SU-DHL-6 (cell line): ENCODE measurements at regions not wholly inside any gene's neighbourhood (a gene's known extent, or its start where the extent isn't known, plus 50 kb on each side); places are given as distances from the start of the nearest gene placed in this dataset.
A peak's percentile ranks its signal among the peaks of the same experiment; 100 is the strongest.

ENCODE experiments used
- H2AFZ ChIP-seq: fragments of 200-600 bp; sonication (generic); 2 replicates; pipeline ENCODE4 v1.6.1; 2014; ENCODE audit warnings: low read depth, mild to moderate bottlenecking, moderate library complexity, mixed read lengths, antibody characterized with exemption, low read length; ENCODE audit not compliant: severe bottlenecking
- H3F3A ChIP-seq: fragments of 200-600 bp; shearing (Covaris generic); 2 replicates; pipeline ENCODE4 v1.6.0; 2016; ENCODE audit warnings: antibody characterized with exemption, mild to moderate bottlenecking; ENCODE audit not compliant: insufficient read depth
- H3K27ac ChIP-seq: fragments of 200-600 bp; sonication (generic); 2 replicates; pipeline ENCODE4 v1.5.1; 2016; ENCODE audit warnings: low read depth, mild to moderate bottlenecking, low read length, moderate library complexity, mixed read lengths
- H3K27me3 ChIP-seq: fragments of 200-600 bp; sonication (generic), shearing (Covaris generic); 2 replicates; pipeline ENCODE4 v1.6.0; 2014; ENCODE audit warnings: mild to moderate bottlenecking, low read length
- H3K36me3 ChIP-seq: fragments of 200-600 bp; sonication (generic); 2 replicates; pipeline ENCODE4 v1.6.1; 2014; ENCODE audit warnings: mild to moderate bottlenecking, low read length, mixed read lengths
- H3K4me2 ChIP-seq: fragments of 300-600, 200-600 bp; shearing (Covaris generic), sonication (generic); 2 replicates; pipeline ENCODE4 v1.6.0; 2014; ENCODE audit warnings: low read length, low read depth, mild to moderate bottlenecking; ENCODE audit not compliant: poor library complexity, severe bottlenecking
- H3K4me3 ChIP-seq: fragments of 200-600 bp; sonication (generic); 2 replicates; pipeline ENCODE4 v1.5.1; 2014; ENCODE audit warnings: antibody characterized with exemption, low read length, mild to moderate bottlenecking, mixed read lengths; ENCODE audit not compliant: insufficient read depth, poor library complexity, severe bottlenecking
- H3K79me2 ChIP-seq: fragments of 200-600 bp; sonication (generic); 2 replicates; pipeline ENCODE4 v1.6.1; 2014; ENCODE audit warnings: mild to moderate bottlenecking, low read length, moderate library complexity; ENCODE audit not compliant: insufficient read depth
- H3K9ac ChIP-seq: fragments of 200-600 bp; sonication (generic); 2 replicates; pipeline ENCODE4 v1.7.0; 2014; ENCODE audit warnings: mild to moderate bottlenecking, low read length
- H3K9me2 ChIP-seq: fragments of 200-600 bp; sonication (generic); replicated peaks from 2 replicates; pipeline ENCODE4 v1.6.1; 2014; ENCODE audit warnings: low read length; ENCODE audit not compliant: insufficient read depth
- H3K9me3 ChIP-seq: fragments of 200-600 bp; sonication (generic); 2 replicates; pipeline ENCODE4 v1.6.1; 2014; ENCODE audit warnings: low read length, mixed read lengths; ENCODE audit not compliant: insufficient read depth
- H4K20me1 ChIP-seq: fragments of 200-600 bp; sonication (generic); 2 replicates; pipeline ENCODE4 v1.6.1; 2014; ENCODE audit warnings: low read depth, mild to moderate bottlenecking, antibody characterized with exemption, low read length, moderate library complexity, mixed read lengths
- CTCF ChIP-seq: fragments of 200-600 bp; sonication (generic); IDR thresholded peaks from one replicate; pipeline ENCODE4 v1.5.1; 2017; ENCODE audit warnings: antibody characterized with exemption, mild to moderate bottlenecking, low read length, moderate library complexity; ENCODE audit not compliant: insufficient read depth, poor library complexity, severe bottlenecking
- EZH2phosphoT487 ChIP-seq: fragments of 200-600 bp; sonication (generic), shearing (Covaris generic); conservative IDR thresholded peaks from 2 replicates; pipeline ENCODE4 v1.6.1; 2018; ENCODE audit warnings: mild to moderate bottlenecking, antibody characterized with exemption, low read length, moderate library complexity, mixed read lengths

- H3K79me2 ChIP-seq, result no peaks in the 10 kb centered on the region
- no peaks in the 10 kb centered on the region for H3K27me3 ChIP-seq
- peak; percentile 49 for TF ChIP-seq CTCF
- no peak for TF ChIP-seq EZH2phosphoT487
- H3K4me3 ChIP-seq, result no peak overlapping the region
- no peaks in the 10 kb centered on the region for H3F3A ChIP-seq
- no peaks in the 10 kb centered on the region for H3K36me3 ChIP-seq
- no peaks in the 10 kb centered on the region for H3K9me2 ChIP-seq
- no peaks in the 10 kb centered on the region for H3K9me3 ChIP-seq
- no peak overlapping the region for H3K4me2 ChIP-seq
- no peaks in the 10 kb centered on the region for H4K20me1 ChIP-seq
- H3K9ac ChIP-seq, result no peak overlapping the region
- no peak overlapping the region for H2AFZ ChIP-seq
- no peak overlapping the region for H3K27ac ChIP-seq
Measured at GRCh38 chr15:97745481-97746071, 214.9 kb upstream of the ARRDC4 start.

GRCh38 chr15:97747342-97747741 is 213.2 kb upstream of the ARRDC4 start:
- H3K27ac ChIP-seq, result no peak overlapping the region
- TF ChIP-seq EZH2phosphoT487 (no peak), CTCF (no peak)
- H3K9me3 ChIP-seq, result no peaks in the 10 kb centered on the region
- no peaks in the 10 kb centered on the region for H3F3A ChIP-seq
- H3K27me3 ChIP-seq, result no peaks in the 10 kb centered on the region
- H3K4me3 ChIP-seq, result no peak overlapping the region
- H3K4me2 ChIP-seq, result no peak overlapping the region
- H3K9ac ChIP-seq, result no peak overlapping the region
- no peaks in the 10 kb centered on the region for H3K79me2 ChIP-seq
- H3K36me3 ChIP-seq, result no peaks in the 10 kb centered on the region
- no peak overlapping the region for H2AFZ ChIP-seq
- no peaks in the 10 kb centered on the region for H4K20me1 ChIP-seq
- H3K9me2 ChIP-seq, result no peaks in the 10 kb centered on the region

- H3K79me2 ChIP-seq, result no peaks in the 10 kb centered on the region
- no peak overlapping the region for H2AFZ ChIP-seq
- H3F3A ChIP-seq, result no peaks in the 10 kb centered on the region
- no peak overlapping the region for H3K4me3 ChIP-seq
- no peaks in the 10 kb centered on the region for H4K20me1 ChIP-seq
- H3K4me2 ChIP-seq, result no peak overlapping the region
- no peaks in the 10 kb centered on the region for H3K9me2 ChIP-seq
- TF ChIP-seq CTCF (no peak), EZH2phosphoT487 (no peak)
- no peaks in the 10 kb centered on the region for H3K27me3 ChIP-seq
- no peak overlapping the region for H3K9ac ChIP-seq
- H3K36me3 ChIP-seq, result no peaks in the 10 kb centered on the region
- no peaks in the 10 kb centered on the region for H3K9me3 ChIP-seq
- no peak overlapping the region for H3K27ac ChIP-seq
Measured at GRCh38 chr15:97748576-97748975, 211.9 kb upstream of the ARRDC4 start.
